Hepatocyte (in vitro differentiated cells): ENCODE measurements at regions not wholly inside any gene's neighbourhood (a gene's known extent, or its start where the extent isn't known, plus 50 kb on each side); places are given as distances from the start of the nearest gene placed in this dataset.

ENCODE experiments used
- DNase-seq: peaks from one replicate; pipeline ENCODE4 v3.0.0-alpha.2; 2016; ENCODE audit warnings: low spot score
- H2AFZ ChIP-seq: fragments of 200-600 bp; sonication (generic); 2 replicates; pipeline ENCODE4 v1.6.0; 2016; ENCODE audit warnings: antibody characterized with exemption, mild to moderate bottlenecking
- H3K27ac ChIP-seq: fragments of 200-600 bp; sonication (generic); 2 replicates; pipeline ENCODE4 v1.5.1; 2016; ENCODE audit warnings: mild to moderate bottlenecking
- H3K27me3 ChIP-seq: fragments of 200-600 bp; sonication (generic); 2 replicates; pipeline ENCODE4 v1.6.1; 2016
- H3K36me3 ChIP-seq: fragments of 200-600 bp; sonication (generic); replicated peaks from 2 replicates; pipeline ENCODE4 v1.5.1; 2016; ENCODE audit warnings: low read depth; ENCODE audit not compliant: insufficient read depth
- H3K4me1 ChIP-seq: fragments of 200-600 bp; sonication (generic); 2 replicates; pipeline ENCODE4 v1.5.1; 2016; ENCODE audit warnings: mild to moderate bottlenecking, moderate library complexity; ENCODE audit not compliant: insufficient read depth
- H3K4me2 ChIP-seq: fragments of 200-600 bp; sonication (generic); 2 replicates; pipeline ENCODE4 v1.6.0; 2016
- H3K4me3 ChIP-seq: fragments of 200-600 bp; sonication (generic); 2 replicates; pipeline ENCODE4 v1.5.1; 2016; ENCODE audit warnings: mild to moderate bottlenecking
- H3K79me2 ChIP-seq: fragments of 200-600 bp; sonication (generic); 2 replicates; pipeline ENCODE4 v1.6.0; 2017; ENCODE audit warnings: mild to moderate bottlenecking
- H3K9me2 ChIP-seq: fragments of 200-600 bp; sonication (generic); replicated peaks from 2 replicates; pipeline ENCODE4 v1.6.0; 2017; ENCODE audit warnings: mild to moderate bottlenecking; ENCODE audit not compliant: insufficient read depth
- H3K9me3 ChIP-seq: fragments of 200-600 bp; sonication (generic); 2 replicates; pipeline ENCODE4 v1.5.1; 2016; ENCODE audit warnings: low read depth, mild to moderate bottlenecking
- H4K20me1 ChIP-seq: fragments of 200-600 bp; sonication (generic); 2 replicates; pipeline ENCODE4 v1.6.0; 2016; ENCODE audit warnings: mild to moderate bottlenecking; ENCODE audit not compliant: insufficient read depth, poor library complexity, severe bottlenecking
- CTCF ChIP-seq: fragments of 200-600 bp; sonication (generic); IDR thresholded peaks from 2 replicates; pipeline ENCODE4 v1.5.1; 2016; ENCODE audit warnings: antibody characterized with exemption, mild to moderate bottlenecking; ENCODE audit not compliant: poor library complexity
- EZH2 ChIP-seq: fragments of 200-600 bp; sonication (generic); IDR thresholded peaks from 2 replicates; pipeline ENCODE4 v1.6.1; 2016; ENCODE audit warnings: antibody characterized with exemption, mild to moderate bottlenecking, borderline replicate concordance
- EZH2phosphoT487 ChIP-seq: fragments of 200-600 bp; sonication (generic); IDR thresholded peaks from one replicate; pipeline ENCODE4 v1.6.1; 2018; ENCODE audit warnings: antibody characterized with exemption, mild to moderate bottlenecking, low read depth, moderate library complexity; ENCODE audit not compliant: unreplicated experiment, severe bottlenecking
- WGBS: methylation state at CpG from one replicate; pipeline ENCODE4 v1.1.6; 2016; ENCODE audit warnings: low lambda C conversion rate; ENCODE audit errors: missing lambda C conversion rate; 5-methylcytosine and 5-hydroxymethylcytosine counted together

DNA sequence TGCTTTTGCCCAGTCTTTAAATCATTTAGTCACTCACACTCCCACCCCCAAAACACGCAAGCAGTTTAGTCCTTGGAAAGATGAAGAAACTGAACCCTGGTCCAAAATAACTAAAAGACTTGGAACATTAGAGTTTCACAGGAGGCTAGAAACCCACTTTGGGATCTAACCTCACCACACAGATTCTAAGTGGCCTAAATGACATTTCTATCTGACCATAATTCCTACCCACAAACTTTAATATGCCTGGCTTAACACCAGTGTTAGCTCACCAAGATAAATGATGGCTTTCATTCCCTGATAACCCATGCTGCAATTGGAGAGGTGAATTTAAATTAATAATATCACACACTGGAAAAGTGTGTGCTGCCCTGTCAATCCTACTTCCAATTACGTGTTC is 295.3 kb upstream of the UBE2E2 start:
- H3K4me2 ChIP-seq, result no peak overlapping the region
- no peak for DNase-seq
- H3K36me3 ChIP-seq, result no peaks in the 10 kb centered on the region
- no peaks in the 10 kb centered on the region for H3K79me2 ChIP-seq
- 90% methylated on average over 2 of the region's 2 CpGs for WGBS
- no peak overlapping the region for H3K4me3 ChIP-seq
- H3K9me3 ChIP-seq, result no peaks in the 10 kb centered on the region
- H3K27ac ChIP-seq, result no peak overlapping the region
- no peak overlapping the region for H2AFZ ChIP-seq
- no peaks in the 10 kb centered on the region for H3K9me2 ChIP-seq
- no peaks in the 10 kb centered on the region for H3K27me3 ChIP-seq
- no peaks in the 10 kb centered on the region for H4K20me1 ChIP-seq
- no peaks in the 10 kb centered on the region for H3K4me1 ChIP-seq
- TF ChIP-seq CTCF, result no peak
- no peak for TF ChIP-seq EZH2
- no peak for TF ChIP-seq EZH2phosphoT487

- DNase-seq, result no peak
- Histone ChIP-seq H3K9me2 (no peaks in the 10 kb centered on the region), H3K9me3 (no peaks in the 10 kb centered on the region), H3K79me2 (no peaks in the 10 kb centered on the region), H3K4me2 (no peak overlapping the region), H3K27ac (no peak overlapping the region), H3K27me3 (no peaks in the 10 kb centered on the region), H2AFZ (no peak overlapping the region), H3K36me3 (no peaks in the 10 kb centered on the region), H3K4me3 (no peak overlapping the region), H3K4me1 (no peaks in the 10 kb centered on the region), H4K20me1 (no peaks in the 10 kb centered on the region)
- WGBS, result 58% methylated on average over 3 of the region's 3 CpGs
- peak; percentile 44 for TF ChIP-seq CTCF
- TF ChIP-seq EZH2phosphoT487, result no peak
Observed at GRCh38 chr3:22908989-22909507, 294.1 kb upstream of the UBE2E2 start.

DNA sequence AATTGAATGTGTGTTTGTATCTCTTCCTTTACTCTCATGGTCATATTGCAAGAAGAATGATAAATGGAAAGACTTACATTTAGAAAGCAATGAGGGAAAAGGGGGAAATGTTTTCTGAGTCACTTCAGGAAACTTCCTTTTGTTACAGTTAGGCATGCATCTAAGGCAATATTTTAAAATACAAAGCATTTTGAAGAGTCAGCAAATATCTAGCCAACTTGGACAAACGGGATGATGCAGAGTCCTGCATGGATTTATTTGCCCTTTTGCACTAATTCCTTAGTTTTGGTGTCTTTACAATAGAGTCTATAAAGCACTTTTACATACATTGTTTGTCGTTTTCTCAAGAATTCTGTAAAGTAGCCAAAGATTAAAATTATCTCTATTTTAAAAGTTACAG is 286.2 kb upstream of the UBE2E2 start:
- WGBS, result 65% methylated on average over 2 of the region's 2 CpGs
- H3K4me1 ChIP-seq, result no peaks in the 10 kb centered on the region
- H3K4me3 ChIP-seq, result no peak overlapping the region
- no peaks in the 10 kb centered on the region for H3K36me3 ChIP-seq
- H2AFZ ChIP-seq, result no peak overlapping the region
- no peaks in the 10 kb centered on the region for H3K27me3 ChIP-seq
- TF ChIP-seq EZH2phosphoT487, result no peak
- no peak for TF ChIP-seq EZH2
- no peak for TF ChIP-seq CTCF
- no peak overlapping the region for H3K4me2 ChIP-seq
- no peak for DNase-seq
- H3K27ac ChIP-seq, result no peak overlapping the region
- H3K9me2 ChIP-seq, result no peaks in the 10 kb centered on the region
- no peaks in the 10 kb centered on the region for H3K79me2 ChIP-seq
- H4K20me1 ChIP-seq, result no peaks in the 10 kb centered on the region
- no peaks in the 10 kb centered on the region for H3K9me3 ChIP-seq

- H3K9me3 ChIP-seq, result no peaks in the 10 kb centered on the region
- H3K4me1 ChIP-seq, result no peaks in the 10 kb centered on the region
- H3K36me3 ChIP-seq, result no peaks in the 10 kb centered on the region
- DNase-seq, result no peak
- no peaks in the 10 kb centered on the region for H4K20me1 ChIP-seq
- WGBS, result 77% methylated on average over 3 of the region's 3 CpGs
- H2AFZ ChIP-seq, result no peak overlapping the region
- H3K4me3 ChIP-seq, result no peak overlapping the region
- H3K27ac ChIP-seq, result no peak overlapping the region
- H3K4me2 ChIP-seq, result no peak overlapping the region
- TF ChIP-seq CTCF, result no peak
- TF ChIP-seq EZH2, result no peak
- no peak for TF ChIP-seq EZH2phosphoT487
- H3K27me3 ChIP-seq, result no peaks in the 10 kb centered on the region
- no peaks in the 10 kb centered on the region for H3K9me2 ChIP-seq
- no peaks in the 10 kb centered on the region for H3K79me2 ChIP-seq
Observed at GRCh38 chr3:22920006-22920405, 283.1 kb upstream of the UBE2E2 start.
